Epithelial cell of proximal tubule (primary cell): ENCODE measurements at regions not wholly inside any gene's neighbourhood (a gene's known extent, or its start where the extent isn't known, plus 50 kb on each side); places are given as distances from the start of the nearest gene placed in this dataset.
"Not testable (repeated sequence)": the region's sequence is repeated elsewhere in the genome, so short reads cannot be mapped to it uniquely, and the experiment has no call there.

Source experiments
- DNase-seq: peaks from one replicate; pipeline ENCODE4 v3.0.0-alpha.2; 2011; ENCODE audit warnings: low read depth
- H3K4me3 ChIP-seq: 2 replicates; pipeline ENCODE4 v1.5.1; 2011; ENCODE audit warnings: low read depth, mild to moderate bottlenecking, low read length
- TF ChIP-seq, protein P1 (sequence below): conservative IDR thresholded peaks from 2 replicates; pipeline ENCODE4 v1.5.1; 2012; ENCODE audit warnings: low read depth, mild to moderate bottlenecking, low read length

DNA sequence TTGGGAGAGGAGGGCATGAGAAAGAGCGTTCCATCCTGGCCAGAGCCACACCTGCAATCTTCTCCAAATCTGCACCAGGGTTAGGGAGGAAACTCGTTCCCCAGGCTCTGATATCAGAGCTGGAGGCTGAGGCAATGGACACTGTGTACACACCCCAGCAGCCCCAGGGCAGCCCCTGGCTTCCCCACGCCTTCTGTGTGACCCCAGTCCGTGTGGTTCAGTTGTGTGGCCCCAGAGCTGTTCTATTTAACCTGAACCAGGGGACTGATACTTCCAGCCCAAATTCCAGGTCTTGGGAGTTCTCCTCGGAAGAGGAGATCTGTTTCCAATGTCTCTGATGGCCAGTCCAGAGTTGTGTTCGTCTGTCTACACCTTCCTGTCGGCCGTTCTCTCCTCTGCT, 242.6 kb upstream of the EXOC2 start:
- no peak for DNase-seq
- H3K4me3 ChIP-seq = no peak overlapping the region
- TF ChIP-seq, protein P1, sequence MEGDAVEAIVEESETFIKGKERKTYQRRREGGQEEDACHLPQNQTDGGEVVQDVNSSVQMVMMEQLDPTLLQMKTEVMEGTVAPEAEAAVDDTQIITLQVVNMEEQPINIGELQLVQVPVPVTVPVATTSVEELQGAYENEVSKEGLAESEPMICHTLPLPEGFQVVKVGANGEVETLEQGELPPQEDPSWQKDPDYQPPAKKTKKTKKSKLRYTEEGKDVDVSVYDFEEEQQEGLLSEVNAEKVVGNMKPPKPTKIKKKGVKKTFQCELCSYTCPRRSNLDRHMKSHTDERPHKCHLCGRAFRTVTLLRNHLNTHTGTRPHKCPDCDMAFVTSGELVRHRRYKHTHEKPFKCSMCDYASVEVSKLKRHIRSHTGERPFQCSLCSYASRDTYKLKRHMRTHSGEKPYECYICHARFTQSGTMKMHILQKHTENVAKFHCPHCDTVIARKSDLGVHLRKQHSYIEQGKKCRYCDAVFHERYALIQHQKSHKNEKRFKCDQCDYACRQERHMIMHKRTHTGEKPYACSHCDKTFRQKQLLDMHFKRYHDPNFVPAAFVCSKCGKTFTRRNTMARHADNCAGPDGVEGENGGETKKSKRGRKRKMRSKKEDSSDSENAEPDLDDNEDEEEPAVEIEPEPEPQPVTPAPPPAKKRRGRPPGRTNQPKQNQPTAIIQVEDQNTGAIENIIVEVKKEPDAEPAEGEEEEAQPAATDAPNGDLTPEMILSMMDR = no peak

DNA sequence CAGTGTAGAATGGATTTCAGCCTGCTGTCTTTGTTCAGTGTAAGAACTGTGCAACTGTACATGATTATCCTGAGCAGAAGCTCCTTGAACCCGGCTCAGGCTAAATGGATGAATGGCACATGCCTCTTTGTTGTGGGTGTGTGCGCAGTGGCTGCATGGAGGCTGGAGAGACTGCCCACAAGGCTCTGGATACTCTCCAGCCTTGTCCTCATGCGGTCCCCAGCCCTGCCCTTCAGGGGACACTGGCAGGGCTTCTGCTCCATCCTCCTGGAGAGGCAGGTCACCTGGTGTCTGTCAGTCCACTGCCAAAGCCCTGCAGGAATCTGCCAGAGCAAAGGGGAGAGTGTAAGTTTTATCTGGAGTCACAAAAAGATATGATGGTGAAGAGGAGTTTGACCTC, 241.7 kb upstream of the EXOC2 start:
- TF ChIP-seq, protein P1 = no peak
- H3K4me3 ChIP-seq = no peak overlapping the region
- no peak for DNase-seq

GRCh38 chr6:931919-932318, 239.0 kb upstream of the EXOC2 start:
- H3K4me3 ChIP-seq, DNase-seq: not testable (repeated sequence)

GRCh38 chr6:927157-927556, 234.2 kb upstream of the EXOC2 start:
- no peak for DNase-seq
- no peak overlapping the region for H3K4me3 ChIP-seq
- TF ChIP-seq, protein P1 = no peak

- no peak for DNase-seq
- TF ChIP-seq, protein P1 = no peak
Measured at GRCh38 chr6:925656-926213, 232.8 kb upstream of the EXOC2 start.

GRCh38 chr6:924661-925060, 231.7 kb upstream of the EXOC2 start:
- no peak for DNase-seq
- TF ChIP-seq, protein P1 = no peak
- no peak overlapping the region for H3K4me3 ChIP-seq

More at GRCh38 chr6:925656-926213, 232.8 kb upstream of the EXOC2 start:
- H3K4me3 ChIP-seq = no peak overlapping the region

DNA sequence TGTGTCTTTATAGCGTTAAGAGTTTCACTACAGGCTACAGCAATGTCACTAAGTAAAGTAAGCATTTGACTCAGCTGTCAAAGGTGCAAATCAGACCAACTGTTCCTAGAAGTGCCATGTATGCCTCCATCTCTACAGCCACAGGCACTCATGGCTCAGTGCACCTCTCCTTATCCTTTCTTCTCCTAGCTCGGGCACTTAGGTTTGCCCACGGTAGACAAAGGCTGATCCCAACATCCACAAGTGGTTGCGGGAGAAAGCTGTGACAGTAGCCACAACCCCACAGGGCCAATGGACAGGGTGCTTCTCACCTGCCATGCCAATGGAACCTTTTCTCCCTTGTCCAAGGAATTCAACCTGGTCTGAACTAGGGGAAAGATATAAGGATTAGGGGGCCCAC, 228.5 kb upstream of the EXOC2 start:
- H3K4me3 ChIP-seq = no peak overlapping the region
- no peak for DNase-seq
- TF ChIP-seq, protein P1 = no peak
